ENCODE measurements at regions not wholly inside any gene's neighbourhood (a gene's known extent, or its start where the extent isn't known, plus 50 kb on each side); places are given as distances from the start of the nearest gene placed in this dataset.
"Not testable (repeated sequence)": the region's sequence is repeated elsewhere in the genome, so short reads cannot be mapped to it uniquely, and the experiment has no call there.

- ChIA-PET POLR2A (no interaction called here), CTCF (no interaction called here)
- H3K9me3 Mint-ChIP-seq, result no peaks in the 10 kb centered on the region
- no peaks in the 10 kb centered on the region for H3K36me3 Mint-ChIP-seq (ENCODE audit: low read depth)
- H3K4me3 Mint-ChIP-seq, result no peak overlapping the region
- no peak for DNase-seq
- H3K4me1 Mint-ChIP-seq, result no peaks in the 10 kb centered on the region
- no peaks in the 10 kb centered on the region for H3K27me3 Mint-ChIP-seq
- no peak overlapping the region for H3K27ac Mint-ChIP-seq
Observed at GRCh38 chrX:62931625-62932024, 419.5 kb downstream of the SPIN4 start.

DNA sequence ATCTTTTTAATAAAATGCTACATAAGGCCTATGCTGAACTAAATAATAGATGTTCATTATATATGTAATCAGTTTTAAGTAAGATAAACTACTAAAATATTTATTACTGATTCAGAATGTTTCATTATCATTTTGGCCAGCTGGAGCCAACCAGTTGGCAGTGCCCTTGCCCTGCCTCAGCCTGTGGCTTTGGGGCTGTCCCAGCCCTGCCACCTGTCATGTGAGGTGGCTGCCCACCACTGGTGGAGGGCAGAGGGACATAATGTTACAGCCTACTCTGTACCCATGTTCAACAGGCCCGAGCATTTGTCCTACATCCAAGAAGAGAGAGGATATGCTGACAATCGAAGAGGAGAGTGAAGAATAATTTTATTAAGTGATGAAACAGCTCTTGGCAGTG, 422.2 kb downstream of the SPIN4 start:
- H3K9me3 Mint-ChIP-seq, result no peaks in the 10 kb centered on the region
- CTCF ChIA-PET, result no interaction called here
- H3K27ac Mint-ChIP-seq, result no peak overlapping the region
- no peak overlapping the region for H3K4me3 Mint-ChIP-seq
- DNase-seq, result no peak
- no peaks in the 10 kb centered on the region for H3K27me3 Mint-ChIP-seq
- no peaks in the 10 kb centered on the region for H3K4me1 Mint-ChIP-seq
- H3K36me3 Mint-ChIP-seq (ENCODE audit: low read depth), result no peaks in the 10 kb centered on the region
- POLR2A ChIA-PET, result no interaction called here

- no peak overlapping the region for H3K4me3 Mint-ChIP-seq
- no peak for DNase-seq
- no peaks in the 10 kb centered on the region for H3K27me3 Mint-ChIP-seq
- POLR2A ChIA-PET, result no interaction called here
- no peaks in the 10 kb centered on the region for H3K4me1 Mint-ChIP-seq
- CTCF ChIA-PET, result interaction anchor here (0.9 to 1.2 kb wide), 2 partner anchors 10 to 38 kb away, joined by 3 read pairs; no protein-coding TSS in a partner anchor
- no peaks in the 10 kb centered on the region for H3K9me3 Mint-ChIP-seq
- no peak overlapping the region for H3K27ac Mint-ChIP-seq
- no peaks in the 10 kb centered on the region for H3K36me3 Mint-ChIP-seq (ENCODE audit: low read depth)
Observed at GRCh38 chrX:62923093-62923492, 428.0 kb downstream of the SPIN4 start.

- H3K9me3 Mint-ChIP-seq; H3K36me3 Mint-ChIP-seq (ENCODE audit: low read depth); CTCF ChIA-PET; H3K27me3 Mint-ChIP-seq; POLR2A ChIA-PET; H3K27ac Mint-ChIP-seq; H3K4me3 Mint-ChIP-seq; DNase-seq; H3K4me1 Mint-ChIP-seq: not testable (repeated sequence)
Observed at GRCh38 chrX:62906200-62906599, 444.9 kb downstream of the SPIN4 start.

Data from activated CD4-positive, alpha-beta T cell treated with anti-CD3 and anti-CD28 coated beads, Interleukin-2, amount 10 ng/mL, durations not matched to agents 7 days and 5 days (primary cell).